ENCODE measurements at regions not wholly inside any gene's neighbourhood (a gene's known extent, or its start where the extent isn't known, plus 50 kb on each side); places are given as distances from the start of the nearest gene placed in this dataset.

GRCh38 chr15:87730706-87731105, 525.8 kb downstream of the NTRK3 start:
- TF ChIP-seq POLR2A (IDR thresholded peaks at IDR 0.05) = no peak
- TF ChIP-seq, protein P1, sequence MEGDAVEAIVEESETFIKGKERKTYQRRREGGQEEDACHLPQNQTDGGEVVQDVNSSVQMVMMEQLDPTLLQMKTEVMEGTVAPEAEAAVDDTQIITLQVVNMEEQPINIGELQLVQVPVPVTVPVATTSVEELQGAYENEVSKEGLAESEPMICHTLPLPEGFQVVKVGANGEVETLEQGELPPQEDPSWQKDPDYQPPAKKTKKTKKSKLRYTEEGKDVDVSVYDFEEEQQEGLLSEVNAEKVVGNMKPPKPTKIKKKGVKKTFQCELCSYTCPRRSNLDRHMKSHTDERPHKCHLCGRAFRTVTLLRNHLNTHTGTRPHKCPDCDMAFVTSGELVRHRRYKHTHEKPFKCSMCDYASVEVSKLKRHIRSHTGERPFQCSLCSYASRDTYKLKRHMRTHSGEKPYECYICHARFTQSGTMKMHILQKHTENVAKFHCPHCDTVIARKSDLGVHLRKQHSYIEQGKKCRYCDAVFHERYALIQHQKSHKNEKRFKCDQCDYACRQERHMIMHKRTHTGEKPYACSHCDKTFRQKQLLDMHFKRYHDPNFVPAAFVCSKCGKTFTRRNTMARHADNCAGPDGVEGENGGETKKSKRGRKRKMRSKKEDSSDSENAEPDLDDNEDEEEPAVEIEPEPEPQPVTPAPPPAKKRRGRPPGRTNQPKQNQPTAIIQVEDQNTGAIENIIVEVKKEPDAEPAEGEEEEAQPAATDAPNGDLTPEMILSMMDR (IDR thresholded peaks at IDR 0.05) = no peak

Measured in body of pancreas (tissue), 4 donors.